Islet of Langerhans (tissue), 1 donor: ENCODE measurements at regions not wholly inside any gene's neighbourhood (a gene's known extent, or its start where the extent isn't known, plus 50 kb on each side); places are given as distances from the start of the nearest gene placed in this dataset.
A peak's percentile ranks its signal among the peaks of the same experiment; 100 is the strongest.

ENCODE experiments used
- FAIRE-seq: peaks from one replicate; lab custom pipeline; 2011; peaks lifted over from hg19 to GRCh38; lab: Jason Lieb, UNC

- no peak for FAIRE-seq
Measured at GRCh38 chr2:204184226-204184625, 247.7 kb downstream of the ICOS start.

GRCh38 chr2:204187229-204188083 is 250.9 kb downstream of the ICOS start:
- FAIRE-seq, result peak; percentile 97

GRCh38 chr2:204191574-204191973 is 255.0 kb downstream of the ICOS start:
- FAIRE-seq, result no peak

- no peak for FAIRE-seq
Measured at GRCh38 chr2:204195498-204195897, 258.9 kb downstream of the ICOS start.

- no peak for FAIRE-seq
Measured at GRCh38 chr2:204197336-204198005, 260.9 kb downstream of the ICOS start.

- no peak for FAIRE-seq
Measured at GRCh38 chr2:204199357-204199756, 262.8 kb downstream of the ICOS start.

- peak; percentile 88 for FAIRE-seq
Measured at GRCh38 chr2:204201507-204201906, 264.9 kb downstream of the ICOS start.

GRCh38 chr2:204202253-204202652 is 265.7 kb downstream of the ICOS start:
- FAIRE-seq, result no peak

GRCh38 chr2:204203704-204204103 is 267.1 kb downstream of the ICOS start:
- FAIRE-seq, result no peak

GRCh38 chr2:204205082-204205481 is 268.5 kb downstream of the ICOS start:
- no peak for FAIRE-seq

- FAIRE-seq, result no peak
Measured at GRCh38 chr2:204205538-204205937, 269.0 kb downstream of the ICOS start.

GRCh38 chr2:204207866-204208265 is 271.3 kb downstream of the ICOS start:
- FAIRE-seq, result no peak

GRCh38 chr2:204213588-204213987 is 277.0 kb downstream of the ICOS start:
- FAIRE-seq, result peak; percentile 30

GRCh38 chr2:204218040-204218439 is 281.5 kb downstream of the ICOS start:
- FAIRE-seq, result no peak

- no peak for FAIRE-seq
Measured at GRCh38 chr2:204219196-204219595, 282.6 kb downstream of the ICOS start.

GRCh38 chr2:204220896-204221295 is 284.3 kb downstream of the ICOS start:
- FAIRE-seq, result no peak

- no peak for FAIRE-seq
Measured at GRCh38 chr2:204223046-204223445, 286.5 kb downstream of the ICOS start.

- no peak for FAIRE-seq
Measured at GRCh38 chr2:204223544-204223943, 287.0 kb downstream of the ICOS start.

- no peak for FAIRE-seq
Measured at GRCh38 chr2:204225671-204226073, 289.1 kb downstream of the ICOS start.

GRCh38 chr2:204226305-204226880 is 289.8 kb downstream of the ICOS start:
- peak; percentile 69 for FAIRE-seq

- FAIRE-seq, result peak; percentile 51
Measured at GRCh38 chr2:204228169-204228886, 291.8 kb downstream of the ICOS start.

- FAIRE-seq, result no peak
Measured at GRCh38 chr2:204234248-204234647, 297.7 kb downstream of the ICOS start.

- no peak for FAIRE-seq
Measured at GRCh38 chr2:204234879-204235278, 298.3 kb downstream of the ICOS start.
